OCI-LY1 (cell line): ENCODE measurements at regions not wholly inside any gene's neighbourhood (a gene's known extent, or its start where the extent isn't known, plus 50 kb on each side); places are given as distances from the start of the nearest gene placed in this dataset.

Experiments
- H2AFZ ChIP-seq: fragments of 200-600 bp; sonication (generic), shearing (Covaris generic); 2 replicates; pipeline ENCODE4 v1.6.0; 2014; ENCODE audit warnings: antibody characterized with exemption, mild to moderate bottlenecking, low read length
- H3F3A ChIP-seq: fragments of 200-600 bp; sonication (generic), shearing (Covaris generic); 2 replicates; pipeline ENCODE4 v1.6.0; 2014; ENCODE audit warnings: mild to moderate bottlenecking, antibody characterized with exemption, low read length, moderate library complexity; ENCODE audit not compliant: insufficient read depth
- H3K27ac ChIP-seq: fragments of 200-600 bp; sonication (generic); 2 replicates; pipeline ENCODE4 v1.5.1; 2014; ENCODE audit warnings: low read length, mixed run types, mild to moderate bottlenecking, low read depth; ENCODE audit not compliant: poor library complexity, severe bottlenecking
- H3K27me3 ChIP-seq: fragments of 200-600 bp; sonication (generic); 2 replicates; pipeline ENCODE4 v1.6.0; 2014; ENCODE audit warnings: antibody characterized with exemption, mild to moderate bottlenecking, low read length, moderate library complexity; ENCODE audit not compliant: insufficient read depth
- H3K36me3 ChIP-seq: fragments of 200-600 bp; sonication (generic); 2 replicates; pipeline ENCODE4 v1.6.1; 2014; ENCODE audit warnings: mild to moderate bottlenecking, antibody characterized with exemption, low read length, moderate library complexity, mixed read lengths; ENCODE audit not compliant: insufficient read depth
- H3K4me1 ChIP-seq: fragments of 200-600 bp; sonication (generic); 2 replicates; pipeline ENCODE4 v1.5.1; 2014; ENCODE audit warnings: mild to moderate bottlenecking, low read length, moderate library complexity; ENCODE audit not compliant: insufficient read depth, severe bottlenecking
- H3K4me2 ChIP-seq: fragments of 200-600 bp; sonication (generic), shearing (Covaris generic); 2 replicates; pipeline ENCODE4 v1.6.1; 2014; ENCODE audit warnings: low read length
- H3K4me3 ChIP-seq: fragments of 200-600 bp; sonication (generic); 2 replicates; pipeline ENCODE4 v1.5.1; 2014; ENCODE audit warnings: low read length, low read depth, mild to moderate bottlenecking, mixed read lengths; ENCODE audit not compliant: poor library complexity, severe bottlenecking
- H3K79me2 ChIP-seq: fragments of 200-600 bp; shearing (Covaris generic); 2 replicates; pipeline ENCODE4 v1.6.1; 2016; ENCODE audit warnings: mixed run types, low read length, mixed read lengths; ENCODE audit not compliant: insufficient read depth
- H3K9ac ChIP-seq: fragments of 200-600 bp; sonication (generic), shearing (Covaris generic); 2 replicates; pipeline ENCODE4 v1.6.1; 2014; ENCODE audit warnings: mild to moderate bottlenecking, low read length, mixed read lengths
- H3K9me2 ChIP-seq: fragments of 200-600 bp; sonication (generic), shearing (Covaris generic); 2 replicates; pipeline ENCODE4 v1.6.1; 2014; ENCODE audit warnings: low read depth, mild to moderate bottlenecking, low read length, mixed read lengths
- H3K9me3 ChIP-seq: fragments of 200-600 bp; shearing (Covaris generic); 2 replicates; pipeline ENCODE4 v1.6.1; 2014; ENCODE audit warnings: low read length, mixed read lengths
- H4K20me1 ChIP-seq: fragments of 200-600 bp; sonication (generic), shearing (Covaris generic); 2 replicates; pipeline ENCODE4 v1.6.0; 2016; ENCODE audit warnings: mild to moderate bottlenecking, low read length; ENCODE audit not compliant: insufficient read depth
- CTCF ChIP-seq: fragments of 200-600 bp; sonication (generic), shearing (Covaris generic); IDR thresholded peaks from 2 replicates; pipeline ENCODE4 v1.5.1; 2017; ENCODE audit warnings: mild to moderate bottlenecking, antibody characterized with exemption, low read length, moderate library complexity, mixed read lengths
- EZH2 ChIP-seq: fragments of 200-600 bp; sonication (generic), shearing (Covaris generic); IDR thresholded peaks from 2 replicates; pipeline ENCODE4 v1.8.0; 2017; ENCODE audit warnings: borderline replicate concordance, mixed run types, mild to moderate bottlenecking, antibody characterized with exemption, low read length, moderate library complexity, mixed read lengths

GRCh38 chr19:32018014-32018413 lies 327.4 kb upstream of the ZNF507 start:
- Histone ChIP-seq H3K4me1 (no peaks in the 10 kb centered on the region), H3K4me3 (no peak overlapping the region), H4K20me1 (no peaks in the 10 kb centered on the region), H3K27ac (no peak overlapping the region), H3K9me3 (no peaks in the 10 kb centered on the region), H3K79me2 (no peaks in the 10 kb centered on the region), H2AFZ (no peak overlapping the region), H3K9me2 (no peaks in the 10 kb centered on the region), H3K27me3 (no peaks in the 10 kb centered on the region), H3K9ac (no peak overlapping the region), H3K36me3 (no peaks in the 10 kb centered on the region), H3K4me2 (no peak overlapping the region), H3F3A (no peaks in the 10 kb centered on the region)
- TF ChIP-seq CTCF: no peak
- no peak for TF ChIP-seq EZH2

DNA sequence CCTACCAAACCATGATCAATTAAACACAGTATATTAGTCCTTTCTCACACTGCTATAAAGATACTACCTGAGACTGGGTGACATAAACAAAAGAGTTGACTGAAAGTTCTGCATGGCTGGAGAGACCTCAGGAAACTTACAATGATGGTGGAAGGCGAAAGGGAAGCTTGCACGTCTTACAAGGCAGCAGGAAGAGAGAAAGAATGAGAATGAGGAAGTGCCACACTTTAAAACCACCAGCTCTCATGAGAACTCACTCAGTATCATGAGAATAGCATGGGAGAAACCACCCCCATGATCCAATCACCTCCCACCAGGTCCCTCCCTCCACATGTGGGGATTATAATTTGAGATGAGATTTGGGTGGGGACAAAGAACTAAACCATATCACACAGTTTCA lies 324.9 kb upstream of the ZNF507 start:
- no peak for TF ChIP-seq CTCF
- TF ChIP-seq EZH2: no peak
- no peak overlapping the region for H3K4me3 ChIP-seq

DNA sequence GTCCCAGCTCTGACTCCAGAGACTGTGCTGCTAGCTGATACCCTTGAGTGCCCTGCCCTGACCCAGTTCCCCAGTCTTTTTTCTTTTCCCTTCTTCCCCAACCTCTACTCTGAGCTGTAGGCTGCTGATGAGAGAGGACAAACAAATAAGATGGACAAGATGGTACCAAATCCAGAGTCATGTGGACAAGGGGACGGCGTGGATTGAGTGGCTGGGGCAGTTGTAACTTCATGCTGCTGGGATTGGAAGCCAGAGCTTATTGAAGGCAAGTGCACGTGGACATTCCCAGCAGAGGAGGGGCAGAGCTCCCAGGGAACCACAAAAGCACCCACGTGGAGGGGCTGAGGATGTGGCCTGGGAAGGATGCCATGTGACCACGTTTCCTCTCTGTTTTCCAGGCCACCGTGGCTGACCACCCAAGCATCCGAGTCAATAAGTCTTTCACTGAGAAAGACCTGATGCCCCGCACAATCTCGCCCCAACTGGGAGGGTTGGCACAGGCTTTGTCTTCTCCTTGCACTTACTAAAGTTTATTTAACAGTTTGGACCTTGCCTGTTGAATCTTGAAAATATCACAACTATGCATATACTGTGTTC lies 323.3 kb upstream of the ZNF507 start:
- Histone ChIP-seq H3K4me3 (no peak overlapping the region), H2AFZ (no peak overlapping the region), H3K27me3 (no peaks in the 10 kb centered on the region), H3K79me2 (no peaks in the 10 kb centered on the region), H3F3A (no peaks in the 10 kb centered on the region), H3K9ac (no peak overlapping the region), H3K4me2 (no peak overlapping the region), H3K4me1 (no peaks in the 10 kb centered on the region), H3K27ac (no peak overlapping the region), H3K9me3 (no peaks in the 10 kb centered on the region), H4K20me1 (no peaks in the 10 kb centered on the region), H3K9me2 (no peaks in the 10 kb centered on the region), H3K36me3 (no peaks in the 10 kb centered on the region)
- TF ChIP-seq CTCF: no peak
- TF ChIP-seq EZH2: no peak

More for the DNA sequence above, 324.9 kb upstream of the ZNF507 start:
- Histone ChIP-seq H3K4me1 (no peaks in the 10 kb centered on the region), H3K27ac (no peak overlapping the region), H3F3A (no peaks in the 10 kb centered on the region), H2AFZ (no peak overlapping the region), H3K9me3 (no peaks in the 10 kb centered on the region), H3K9ac (no peak overlapping the region), H3K4me2 (no peak overlapping the region), H3K36me3 (no peaks in the 10 kb centered on the region), H3K9me2 (no peaks in the 10 kb centered on the region), H3K79me2 (no peaks in the 10 kb centered on the region), H4K20me1 (no peaks in the 10 kb centered on the region), H3K27me3 (no peaks in the 10 kb centered on the region)
